AG04449 (cell line): ENCODE measurements at regions not wholly inside any gene's neighbourhood (a gene's known extent, or its start where the extent isn't known, plus 50 kb on each side); places are given as distances from the start of the nearest gene placed in this dataset.
"Not testable (repeated sequence)": the region's sequence is repeated elsewhere in the genome, so short reads cannot be mapped to it uniquely, and the experiment has no call there.

Experiments
- CTCF ChIA-PET: fragments of 350-600 bp; formaldehyde crosslinking; extraction: SDS; loops from one replicate; lab custom pipeline; 2021; ENCODE audit warnings: antibody characterized with exemption; lab: Yijun Ruan, JAX
- POLR2A ChIA-PET: fragments of 400-600, 350-600 bp; formaldehyde crosslinking; extraction: SDS; loops from one replicate; lab custom pipeline; 2020; ENCODE audit warnings: antibody characterized with exemption, inconsistent platforms; lab: Yijun Ruan, JAX
- DNase-seq: peaks from one replicate; pipeline ENCODE4 v3.0.0-alpha.2; 2010; ENCODE audit warnings: low read depth, low spot score
- H3K4me3 ChIP-seq: 2 replicates; pipeline ENCODE4 v1.5.1; 2011; ENCODE audit warnings: low read depth, mild to moderate bottlenecking, control low read depth, low read length
- TF ChIP-seq, protein P1 (sequence below): IDR thresholded peaks from one replicate; pipeline ENCODE4 v1.5.1; 2011; ENCODE audit warnings: mild to moderate bottlenecking, moderate library complexity, low read length, control low read depth, inconsistent platforms; ENCODE audit not compliant: insufficient read depth; ENCODE audit errors: missing control alignments

DNA sequence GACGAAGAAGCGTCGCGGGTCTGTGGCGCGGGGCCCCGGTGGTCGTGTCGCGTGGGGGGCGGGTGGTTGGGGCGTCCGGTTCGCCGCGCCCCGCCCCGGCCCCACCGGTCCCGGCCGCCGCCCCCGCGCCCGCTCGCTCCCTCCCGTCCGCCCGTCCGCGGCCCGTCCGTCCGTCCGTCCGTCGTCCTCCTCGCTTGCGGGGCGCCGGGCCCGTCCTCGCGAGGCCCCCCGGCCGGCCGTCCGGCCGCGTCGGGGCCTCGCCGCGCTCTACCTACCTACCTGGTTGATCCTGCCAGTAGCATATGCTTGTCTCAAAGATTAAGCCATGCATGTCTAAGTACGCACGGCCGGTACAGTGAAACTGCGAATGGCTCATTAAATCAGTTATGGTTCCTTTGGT is 1533.5 kb upstream of the TPTE start:
- POLR2A ChIA-PET, CTCF ChIA-PET, H3K4me3 ChIP-seq, DNase-seq: not testable (repeated sequence)

DNA sequence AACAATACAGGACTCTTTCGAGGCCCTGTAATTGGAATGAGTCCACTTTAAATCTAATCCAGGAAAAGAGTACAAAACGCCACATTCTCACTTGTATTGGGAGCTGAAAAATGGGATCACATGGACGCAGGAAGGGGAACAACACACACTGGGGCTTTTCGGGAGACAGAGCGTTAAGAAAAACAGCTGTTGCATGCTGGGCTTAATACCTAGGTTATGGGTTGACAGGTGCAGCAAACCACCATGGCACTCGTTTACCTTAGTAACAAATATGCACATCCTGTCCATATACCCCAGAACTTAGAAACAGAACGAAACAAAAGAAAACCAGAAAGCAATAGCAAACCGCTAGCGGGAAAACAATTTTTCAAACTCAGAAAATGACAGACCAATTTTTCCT is 1532.7 kb upstream of the TPTE start:
- ChIA-PET POLR2A (no interaction called here), CTCF (no interaction called here)
- no peak for DNase-seq
- TF ChIP-seq, protein P1, sequence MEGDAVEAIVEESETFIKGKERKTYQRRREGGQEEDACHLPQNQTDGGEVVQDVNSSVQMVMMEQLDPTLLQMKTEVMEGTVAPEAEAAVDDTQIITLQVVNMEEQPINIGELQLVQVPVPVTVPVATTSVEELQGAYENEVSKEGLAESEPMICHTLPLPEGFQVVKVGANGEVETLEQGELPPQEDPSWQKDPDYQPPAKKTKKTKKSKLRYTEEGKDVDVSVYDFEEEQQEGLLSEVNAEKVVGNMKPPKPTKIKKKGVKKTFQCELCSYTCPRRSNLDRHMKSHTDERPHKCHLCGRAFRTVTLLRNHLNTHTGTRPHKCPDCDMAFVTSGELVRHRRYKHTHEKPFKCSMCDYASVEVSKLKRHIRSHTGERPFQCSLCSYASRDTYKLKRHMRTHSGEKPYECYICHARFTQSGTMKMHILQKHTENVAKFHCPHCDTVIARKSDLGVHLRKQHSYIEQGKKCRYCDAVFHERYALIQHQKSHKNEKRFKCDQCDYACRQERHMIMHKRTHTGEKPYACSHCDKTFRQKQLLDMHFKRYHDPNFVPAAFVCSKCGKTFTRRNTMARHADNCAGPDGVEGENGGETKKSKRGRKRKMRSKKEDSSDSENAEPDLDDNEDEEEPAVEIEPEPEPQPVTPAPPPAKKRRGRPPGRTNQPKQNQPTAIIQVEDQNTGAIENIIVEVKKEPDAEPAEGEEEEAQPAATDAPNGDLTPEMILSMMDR: no peak
- H3K4me3 ChIP-seq: no peak overlapping the region

DNA sequence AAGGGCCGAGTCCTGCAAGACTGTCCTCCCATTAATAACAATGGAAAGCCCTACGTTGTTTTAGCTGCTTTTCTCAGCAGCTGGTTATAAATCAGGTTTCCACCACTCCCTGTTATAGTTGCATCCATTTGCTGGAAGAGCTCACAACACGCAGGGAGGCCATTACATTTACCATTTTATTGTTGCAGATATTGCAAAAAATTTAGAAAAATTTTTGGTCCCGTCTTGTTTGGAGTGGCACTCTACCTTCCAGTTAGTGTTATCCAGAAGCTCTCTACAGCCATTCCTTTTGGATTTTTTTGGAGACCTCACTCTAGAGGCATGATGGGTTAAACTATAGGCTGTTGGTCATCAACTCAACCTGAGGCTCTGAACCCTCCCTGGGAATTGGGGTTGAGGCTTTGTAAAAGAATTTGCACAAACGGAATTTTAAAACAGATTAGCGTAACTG is 1532.1 kb upstream of the TPTE start:
- no peak for DNase-seq
- H3K4me3 ChIP-seq: no peak overlapping the region
- ChIA-PET POLR2A (no interaction called here), CTCF (no interaction called here)
- TF ChIP-seq, protein P1: no peak

DNA sequence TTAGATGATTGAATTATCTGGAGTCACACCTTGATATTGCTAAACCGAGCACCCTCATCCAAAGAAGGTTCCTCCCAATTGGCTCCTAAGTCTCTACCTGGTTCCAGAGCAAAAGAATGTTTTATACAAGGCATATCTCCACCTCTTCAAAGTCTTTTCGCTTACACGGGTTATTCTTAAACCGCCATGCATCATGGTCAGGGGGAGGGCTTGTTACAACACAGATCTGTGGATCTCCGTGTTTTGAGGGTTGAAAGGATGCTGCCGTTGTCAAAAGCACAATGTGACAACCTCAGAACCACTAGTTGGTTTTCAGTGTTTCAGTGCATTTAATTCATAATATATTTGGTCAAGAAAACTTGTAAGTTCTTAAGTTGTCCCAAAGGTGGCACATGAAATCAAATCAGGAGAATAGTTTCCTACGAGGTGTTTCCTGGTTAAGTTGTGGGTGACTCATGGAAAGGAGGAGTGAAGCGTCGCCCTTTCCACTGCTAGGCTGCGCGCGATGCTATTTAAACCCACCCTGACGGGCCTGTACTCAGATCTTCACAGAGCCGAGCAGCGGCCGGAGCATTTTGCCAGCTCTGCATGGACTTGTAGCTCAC is 1531.6 kb upstream of the TPTE start:
- ChIA-PET POLR2A (no interaction called here), CTCF (no interaction called here)
- no peak overlapping the region for H3K4me3 ChIP-seq

DNA sequence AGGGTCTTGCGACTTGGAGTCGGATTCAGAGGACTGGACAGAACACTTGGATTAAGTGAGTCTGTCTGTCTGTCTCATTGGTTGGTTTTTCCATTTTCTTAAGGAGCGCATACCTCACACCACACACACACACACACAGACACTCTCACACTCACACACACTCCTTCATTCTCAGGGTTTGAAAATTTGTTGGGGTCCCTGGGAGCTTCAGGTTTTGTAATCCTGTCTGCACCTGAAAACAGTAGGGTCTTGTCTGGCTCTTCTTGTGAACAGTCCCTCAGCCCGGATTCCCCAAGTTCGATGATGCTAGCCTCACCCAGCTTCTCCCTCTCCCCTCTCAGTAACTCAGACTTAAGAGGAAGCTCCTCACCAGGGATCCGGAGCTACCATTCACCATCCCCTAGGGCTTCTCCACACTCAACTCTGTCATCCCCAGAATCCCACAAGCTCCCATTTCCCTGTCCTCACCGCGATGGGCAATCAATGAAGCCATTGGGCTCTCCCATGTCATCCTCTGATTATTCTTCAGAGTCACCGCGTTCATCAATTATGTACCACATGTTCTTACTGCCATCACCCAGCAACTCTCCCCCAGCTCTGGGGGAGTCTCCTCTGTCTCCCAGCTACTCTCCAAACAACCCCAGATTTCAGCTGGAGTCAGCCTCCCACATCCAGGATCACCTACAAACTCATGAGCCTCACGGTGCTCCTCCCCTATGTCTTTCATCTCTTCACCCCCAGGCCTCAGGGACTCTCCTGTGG is 1530.9 kb upstream of the TPTE start:
- no peak overlapping the region for H3K4me3 ChIP-seq
- CTCF ChIA-PET: no interaction called here
- TF ChIP-seq, protein P1: no peak
- DNase-seq: no peak
- POLR2A ChIA-PET: no interaction called here

More for the DNA sequence above, 1531.6 kb upstream of the TPTE start:
- no peak for DNase-seq
- TF ChIP-seq, protein P1: no peak

DNA sequence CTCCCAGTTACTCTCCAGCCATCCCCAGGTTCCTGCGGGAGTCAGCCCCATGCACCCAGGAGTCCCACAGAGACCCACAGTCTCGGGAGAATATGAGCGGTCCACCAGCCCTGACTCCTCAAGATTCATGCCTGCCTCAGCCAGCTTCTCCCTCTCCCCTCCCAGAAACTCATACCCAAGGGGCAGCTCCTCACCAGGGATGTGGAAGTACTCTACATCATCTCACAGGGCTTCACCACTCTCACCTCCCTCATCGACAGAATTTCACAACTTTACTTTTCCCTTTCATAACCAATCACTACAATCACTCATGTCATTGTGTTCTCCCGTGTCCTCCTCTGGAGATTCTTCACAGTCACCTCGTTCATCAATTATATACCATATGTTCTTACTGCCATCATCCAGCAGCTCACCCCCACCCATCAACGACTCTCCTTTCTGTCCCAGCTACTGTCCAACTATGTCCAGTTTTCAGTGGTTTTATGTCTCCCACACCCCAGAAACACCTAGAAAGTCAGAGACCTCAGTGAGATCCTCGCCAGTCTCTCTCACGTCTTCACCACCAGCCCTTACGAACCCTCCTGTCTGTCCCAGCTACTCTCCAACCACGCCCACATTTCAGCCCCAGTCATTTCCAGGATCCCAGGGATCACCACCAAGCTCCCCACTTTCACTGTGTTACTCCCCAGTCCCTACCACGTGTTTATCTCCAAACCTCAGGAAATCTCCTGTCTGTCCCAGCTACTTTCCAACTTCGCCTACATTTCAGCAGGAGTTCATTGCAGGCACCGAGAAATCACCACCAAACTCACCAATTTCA is 1530.1 kb upstream of the TPTE start:
- DNase-seq: no peak
- CTCF ChIA-PET: no interaction called here
- no peak overlapping the region for H3K4me3 ChIP-seq
- POLR2A ChIA-PET: no interaction called here
- TF ChIP-seq, protein P1: no peak
